GM11168 (cell line): ENCODE measurements at regions not wholly inside any gene's neighbourhood (a gene's known extent, or its start where the extent isn't known, plus 50 kb on each side); places are given as distances from the start of the nearest gene placed in this dataset.
"Not testable (repeated sequence)": the region's sequence is repeated elsewhere in the genome, so short reads cannot be mapped to it uniquely, and the experiment has no call there.

ENCODE experiments used
- in situ Hi-C: fragments of 300-500 bp; cut with MboI; formaldehyde crosslinking; loops from one replicate; pipeline ENCODE4 v1.12.0; 2022; ENCODE audit warnings: low sequenced_read_pairs; ENCODE audit not compliant: unreplicated experiment

DNA sequence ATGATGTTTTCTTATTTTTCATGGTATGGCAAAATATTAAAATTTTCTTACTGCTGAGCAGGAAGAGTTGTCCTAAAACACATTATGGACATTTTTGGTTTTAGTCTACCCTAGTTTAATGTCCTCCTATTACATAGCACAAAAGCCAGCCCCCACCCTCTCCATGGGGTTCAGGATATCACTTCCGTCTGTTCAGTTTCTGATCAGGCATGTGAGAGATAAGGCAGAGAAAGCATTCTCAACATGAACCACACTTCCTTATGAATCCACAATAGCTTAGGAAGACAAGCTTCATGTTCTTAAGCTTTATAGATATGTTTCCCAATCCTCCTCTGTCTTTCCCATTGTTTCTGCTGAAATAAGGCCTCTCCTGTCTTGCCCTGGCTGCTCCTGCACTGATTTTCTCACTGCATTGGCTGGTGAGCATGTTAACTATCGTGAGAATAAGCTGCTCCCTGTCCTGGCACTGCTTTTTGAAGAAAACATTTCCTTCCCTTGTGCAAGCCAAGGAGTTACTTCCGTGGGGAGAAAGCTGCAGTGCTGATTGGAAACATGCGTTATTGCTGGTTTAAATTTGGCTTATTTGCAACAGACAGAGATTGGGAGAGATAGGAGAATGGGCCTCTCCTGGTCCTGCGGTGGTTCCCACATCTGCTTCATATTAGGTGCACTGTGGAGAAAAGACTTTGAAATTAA lies 260.3 kb upstream of the RPS23 start:
- in situ Hi-C loops, result no loop called here

GRCh38 chr5:82537687-82538306 lies 259.6 kb upstream of the RPS23 start:
- in situ Hi-C loops, result no loop called here

DNA sequence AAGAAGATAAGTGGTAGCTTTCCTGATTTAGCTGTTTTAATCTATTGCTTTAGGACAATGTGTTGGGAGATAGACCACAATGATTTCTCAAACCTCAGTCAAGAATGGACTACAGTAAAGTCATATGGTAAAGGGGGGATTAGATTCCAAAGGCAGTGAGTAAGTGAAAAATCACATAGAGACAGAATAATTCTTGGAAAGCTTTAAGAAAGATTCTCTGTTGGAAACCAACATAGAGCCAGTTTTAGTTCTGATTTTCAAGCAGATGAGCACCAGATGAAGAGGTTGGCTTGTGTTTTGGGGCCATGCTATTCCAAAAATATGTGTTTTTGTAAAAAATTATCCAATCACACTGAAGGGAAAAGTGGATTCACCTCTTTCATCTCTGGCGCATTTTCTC lies 256.8 kb upstream of the RPS23 start:
- in situ Hi-C loops, result no loop called here

DNA sequence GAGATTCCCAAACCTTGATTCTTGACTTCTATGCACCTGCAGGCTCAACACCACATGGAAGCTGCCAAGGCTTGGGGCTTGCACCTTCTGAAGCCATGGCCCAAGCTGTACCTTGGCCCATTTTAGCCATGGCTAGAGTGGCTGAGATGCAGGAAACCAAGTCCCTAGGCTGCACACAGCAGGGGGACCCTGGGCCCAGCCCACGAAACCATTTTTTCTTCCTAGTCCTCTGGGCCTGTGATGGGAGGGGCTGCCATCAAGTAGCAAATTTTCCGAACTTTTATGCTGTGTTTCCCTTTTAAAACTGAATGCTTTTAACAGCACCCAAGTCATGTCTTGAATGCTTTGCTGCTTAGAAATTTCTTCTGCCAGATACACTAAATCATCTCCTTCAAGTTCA lies 253.9 kb upstream of the RPS23 start:
- in situ Hi-C loops, result not testable (repeated sequence)

DNA sequence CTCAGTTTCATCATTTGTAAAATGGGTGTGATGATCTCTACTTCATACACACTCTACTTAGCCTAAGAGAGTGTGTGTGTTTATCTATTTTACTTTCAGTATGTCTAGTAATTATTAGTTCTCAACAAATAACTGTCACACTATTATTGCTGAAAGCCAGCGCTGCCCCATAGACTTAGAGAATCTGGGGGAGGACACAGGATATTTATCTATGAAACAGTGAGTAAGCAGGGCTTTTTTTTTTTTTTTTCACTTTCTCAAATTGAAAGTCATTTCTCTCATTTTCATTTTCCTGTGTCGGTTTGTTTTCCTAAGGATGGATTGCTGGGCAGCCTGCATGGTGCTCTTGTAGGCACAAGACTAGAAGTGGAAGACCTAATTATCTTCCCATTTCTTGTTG lies 248.4 kb upstream of the RPS23 start:
- in situ Hi-C loops, result no loop called here

DNA sequence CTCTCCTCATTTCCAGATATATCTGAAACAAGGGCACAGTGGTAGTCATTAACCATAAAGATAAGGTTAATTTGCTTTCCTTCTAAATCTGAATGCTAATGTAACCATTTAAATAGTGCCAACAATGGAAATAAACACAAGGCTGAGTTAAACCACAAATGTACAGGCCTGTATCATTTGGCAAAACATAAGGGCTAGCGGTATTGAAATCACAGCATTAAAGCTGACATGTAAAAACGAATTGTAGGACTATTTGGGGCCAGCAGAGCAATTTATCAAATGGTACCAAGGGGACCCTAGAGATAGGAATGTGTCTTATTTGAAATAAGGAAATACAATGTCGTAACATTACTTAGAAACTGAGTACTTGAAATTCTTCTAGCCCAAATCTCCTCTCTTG lies 247.5 kb upstream of the RPS23 start:
- in situ Hi-C loops, result no loop called here

GRCh38 chr5:82523633-82524032 lies 245.5 kb upstream of the RPS23 start:
- in situ Hi-C loops, result no loop called here

GRCh38 chr5:82522897-82523296 lies 244.7 kb upstream of the RPS23 start:
- in situ Hi-C loops, result no loop called here

GRCh38 chr5:82521431-82522051 lies 243.4 kb upstream of the RPS23 start:
- in situ Hi-C loops, result no loop called here

DNA sequence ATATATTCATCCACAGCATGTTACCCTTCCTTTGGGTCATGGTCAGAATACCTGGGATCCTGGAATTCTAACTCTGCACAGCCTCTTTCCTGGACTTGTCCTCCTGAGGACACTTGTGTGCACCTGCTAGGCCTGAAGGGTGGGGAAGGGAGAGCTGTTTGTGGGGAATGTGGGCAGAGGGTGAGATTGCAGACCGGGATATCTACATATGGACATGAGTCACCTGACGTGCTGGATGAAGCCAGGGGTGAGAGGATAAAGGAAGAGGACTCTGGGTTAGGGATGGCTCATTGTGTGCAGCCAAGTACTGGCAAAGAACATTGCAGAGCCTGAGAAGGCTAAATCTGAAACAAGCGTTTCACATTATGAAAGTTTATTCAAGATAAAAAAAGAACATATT lies 241.4 kb upstream of the RPS23 start:
- in situ Hi-C loops, result no loop called here

- in situ Hi-C loops, result no loop called here
These were observed 239.5 kb upstream of the RPS23 start for GRCh38 chr5:82517544-82518075.

GRCh38 chr5:82513738-82514137 lies 235.6 kb upstream of the RPS23 start:
- in situ Hi-C loops, result no loop called here

- in situ Hi-C loops, result no loop called here
These were observed 233.9 kb upstream of the RPS23 start for GRCh38 chr5:82512025-82512424.

- in situ Hi-C loops, result no loop called here
These were observed 233.0 kb upstream of the RPS23 start for GRCh38 chr5:82511134-82511533.

DNA sequence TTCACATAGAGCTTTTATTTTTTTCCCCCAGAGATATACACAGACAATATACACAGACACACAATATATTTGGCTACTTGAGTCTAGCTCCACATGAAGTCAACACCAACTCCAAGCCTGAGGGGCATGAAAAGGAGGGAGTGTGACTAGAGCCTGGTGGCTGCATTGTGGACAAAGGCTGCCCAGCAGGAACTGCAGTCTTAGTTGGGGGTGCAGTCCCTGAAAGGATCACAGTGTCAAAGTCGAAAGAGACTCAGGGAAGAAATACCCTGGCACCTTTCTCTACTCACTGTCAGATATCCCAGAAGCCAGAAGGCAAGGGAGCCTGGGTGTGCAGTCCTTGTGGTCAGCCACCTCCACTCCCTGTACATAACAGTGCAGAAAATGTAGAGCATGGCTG lies 231.6 kb upstream of the RPS23 start:
- in situ Hi-C loops, result no loop called here

- in situ Hi-C loops, result not testable (repeated sequence)
These were observed 228.2 kb upstream of the RPS23 start for GRCh38 chr5:82506390-82506789.

DNA sequence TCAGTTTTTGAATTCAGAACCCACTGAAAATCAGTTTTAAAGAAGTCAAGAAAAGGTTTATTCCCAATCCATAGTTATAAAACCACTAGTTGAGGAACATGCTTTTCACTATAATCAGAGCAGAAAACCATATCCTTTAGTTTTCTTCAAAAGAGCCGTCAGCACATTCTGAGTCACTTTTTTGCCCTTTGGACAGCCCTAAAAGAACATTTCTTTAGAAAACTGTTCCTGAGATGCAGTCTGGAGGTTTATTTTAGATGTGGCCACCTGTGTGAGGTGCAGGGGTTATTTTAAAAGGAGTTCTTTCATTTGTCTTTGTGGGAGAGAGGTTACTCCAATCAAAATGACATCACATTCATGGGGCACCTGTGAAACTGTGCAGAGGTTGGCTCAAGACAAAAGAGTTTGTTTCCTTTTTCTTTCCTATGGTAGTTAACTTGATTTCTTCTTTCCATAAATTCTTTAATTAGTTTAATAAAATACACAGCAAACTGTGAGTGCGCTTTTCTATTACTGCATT lies 221.6 kb upstream of the RPS23 start:
- in situ Hi-C loops, result no loop called here

DNA sequence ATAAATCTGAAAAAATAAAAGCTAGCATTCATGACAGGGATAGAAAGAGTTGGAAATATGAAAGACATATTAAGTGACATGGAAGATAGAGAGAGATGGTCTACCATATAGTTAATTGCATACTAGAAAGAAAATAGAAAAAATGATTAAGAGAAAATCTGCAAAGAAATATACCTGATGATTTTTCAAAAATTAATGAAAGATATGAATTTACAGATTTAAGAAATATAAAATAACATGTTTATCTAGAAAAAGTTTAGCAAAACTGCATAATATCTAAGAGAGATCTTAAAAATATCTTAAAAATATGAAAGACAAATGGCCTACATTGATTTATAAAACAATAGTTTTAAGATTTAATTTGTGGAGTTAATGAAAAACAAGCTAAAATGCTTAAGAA lies 219.1 kb upstream of the RPS23 start:
- in situ Hi-C loops, result no loop called here

- in situ Hi-C loops, result no loop called here
These were observed 216.8 kb upstream of the RPS23 start for GRCh38 chr5:82494942-82495341.

DNA sequence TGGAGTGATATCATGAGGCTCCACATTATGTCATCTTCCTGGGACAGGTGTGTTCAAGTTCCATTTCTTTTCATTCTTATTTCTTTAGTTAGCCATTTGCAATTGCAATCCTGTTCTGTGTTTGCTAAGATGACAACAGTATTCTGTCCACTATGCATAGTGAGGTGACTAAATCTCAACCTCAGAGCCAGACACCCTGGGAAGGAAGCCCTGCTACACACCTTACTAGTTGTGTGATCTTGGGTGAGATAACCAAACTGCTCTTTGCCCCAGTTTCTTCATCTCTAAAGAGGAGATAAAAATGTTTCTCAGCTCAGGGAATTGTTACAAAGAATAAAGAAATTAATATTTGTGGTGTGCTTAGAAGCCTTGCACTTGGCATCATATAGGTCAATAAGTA lies 215.1 kb upstream of the RPS23 start:
- in situ Hi-C loops, result no loop called here

DNA sequence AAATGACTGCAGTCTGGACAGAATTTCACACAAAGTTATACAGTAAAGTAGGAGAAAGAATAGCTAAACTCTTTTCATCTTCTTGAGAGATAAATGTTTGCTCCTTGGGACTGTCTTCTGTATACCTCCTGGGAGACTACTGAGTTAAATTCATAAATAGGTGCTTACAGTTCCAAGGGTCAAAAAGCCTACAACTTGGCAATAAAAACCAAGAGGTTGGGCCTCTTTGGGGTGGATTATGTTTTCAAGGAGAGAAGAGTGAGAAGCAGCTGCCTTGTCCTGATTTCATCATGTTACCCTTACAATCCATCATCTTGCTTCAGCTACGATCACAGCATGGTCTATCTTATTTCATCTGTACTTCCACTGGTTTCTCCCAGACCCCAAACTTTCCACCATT lies 213.2 kb upstream of the RPS23 start:
- in situ Hi-C loops, result no loop called here
